Effector memory CD4-positive, alpha-beta T cell (primary cell): ENCODE measurements at regions not wholly inside any gene's neighbourhood (a gene's known extent, or its start where the extent isn't known, plus 50 kb on each side); places are given as distances from the start of the nearest gene placed in this dataset.

Experiments used
- DNase-seq, 3 donors: peaks; one replicate each; pipeline ENCODE4 v3.0.0-alpha.2; 2020
- H3K27ac ChIP-seq: 2 replicates; pipeline ENCODE4 v1.7.0; 2013; ENCODE audit warnings: mild to moderate bottlenecking, low read length, moderate library complexity; ENCODE audit not compliant: insufficient read depth, poor library complexity, severe bottlenecking
- H3K27me3 ChIP-seq: replicated peaks from 2 replicates; pipeline ENCODE4 v1.7.0; 2013; ENCODE audit warnings: mild to moderate bottlenecking, low read length; ENCODE audit not compliant: insufficient read depth, control insufficient read depth, poor library complexity, severe bottlenecking
- H3K36me3 ChIP-seq: 2 replicates; pipeline ENCODE4 v1.7.0; 2013; ENCODE audit warnings: mild to moderate bottlenecking, low read length, moderate library complexity; ENCODE audit not compliant: control insufficient read depth, insufficient read depth
- H3K4me1 ChIP-seq: 2 replicates; pipeline ENCODE4 v1.7.0; 2013; ENCODE audit warnings: low read length, mild to moderate bottlenecking; ENCODE audit not compliant: control insufficient read depth, insufficient read depth, poor library complexity, severe bottlenecking
- H3K4me3 ChIP-seq: 2 replicates; pipeline ENCODE4 v1.7.0; 2013; ENCODE audit warnings: low read length, low read depth, mild to moderate bottlenecking; ENCODE audit not compliant: insufficient read depth, poor library complexity, severe bottlenecking
- H3K9me3 ChIP-seq: 2 replicates; pipeline ENCODE4 v1.7.0; 2013; ENCODE audit warnings: mild to moderate bottlenecking, low read length, moderate library complexity; ENCODE audit not compliant: control insufficient read depth

DNA sequence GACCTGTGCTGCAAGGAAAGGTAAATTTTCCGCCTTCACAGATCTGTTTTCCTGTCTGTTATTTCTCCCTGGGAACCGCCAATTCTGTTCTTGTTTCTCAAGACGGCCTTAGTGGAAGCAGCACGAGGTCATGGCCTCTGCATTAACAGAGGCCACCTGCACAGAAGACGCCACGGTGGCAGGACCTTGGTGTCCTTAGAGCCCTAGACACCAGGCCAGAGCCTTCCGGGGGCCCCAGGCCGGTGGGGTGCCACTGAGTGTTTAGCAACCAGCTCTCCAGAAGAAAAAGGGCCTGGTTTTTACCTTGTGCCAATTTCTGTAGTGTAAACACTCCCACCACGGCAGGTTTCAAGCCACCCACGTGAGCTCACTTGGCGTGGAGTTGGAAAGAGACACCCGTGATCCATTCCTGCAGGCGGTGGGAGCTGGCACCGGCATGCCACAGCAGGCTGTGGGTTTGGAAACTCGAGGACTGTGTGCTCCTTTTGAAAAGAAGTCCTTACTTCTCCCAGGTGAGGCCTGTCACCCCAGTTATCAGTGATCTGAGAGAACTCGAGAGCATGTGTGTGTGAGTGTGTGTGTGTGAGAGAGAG lies 103.9 kb upstream of the HDAC4 start:
- no peaks in the 10 kb centered on the region for H3K27me3 ChIP-seq
- H3K27ac ChIP-seq, result no peak overlapping the region
- H3K36me3 ChIP-seq, result no peaks in the 10 kb centered on the region
- H3K4me3 ChIP-seq, result no peak overlapping the region
- no peaks in the 10 kb centered on the region for H3K4me1 ChIP-seq
- no peak for DNase-seq
- H3K9me3 ChIP-seq, result no peaks in the 10 kb centered on the region

DNA sequence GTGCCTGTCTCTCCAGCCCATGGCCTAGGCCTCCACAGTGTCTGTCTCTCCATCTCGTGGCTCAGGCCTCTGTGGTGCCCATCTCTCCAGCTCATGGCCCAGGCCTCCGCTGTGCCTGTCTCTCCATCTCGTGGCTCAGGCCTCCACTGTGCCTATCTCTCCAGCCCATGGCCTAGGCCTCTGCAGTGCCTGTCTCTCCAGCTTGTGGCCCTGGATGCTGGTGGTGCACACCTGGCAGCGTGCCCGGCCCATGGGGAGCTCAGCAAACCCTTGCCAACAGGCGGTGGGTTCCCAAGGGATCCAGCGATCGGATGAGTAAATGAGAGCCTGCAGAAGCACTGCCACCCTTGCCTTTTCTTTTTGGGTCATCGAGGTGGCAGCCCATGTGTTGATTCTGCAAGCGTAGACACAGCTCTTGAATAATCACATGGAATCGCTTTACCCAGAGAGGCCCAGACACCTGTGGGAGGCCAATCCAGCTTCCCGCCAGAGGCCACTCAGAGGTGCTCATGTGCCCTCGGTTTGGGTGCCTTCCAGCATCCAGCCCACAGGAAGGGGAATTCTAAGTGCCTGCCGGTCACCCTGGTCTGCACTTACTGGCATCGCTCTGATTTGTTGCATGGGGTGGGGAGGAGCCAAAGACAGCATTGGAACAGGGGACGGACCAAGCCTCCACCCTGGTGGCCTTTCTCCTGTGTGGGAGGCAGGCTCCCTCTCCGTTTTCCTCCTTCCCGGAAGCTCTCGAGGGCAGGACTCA lies 101.8 kb upstream of the HDAC4 start:
- H3K36me3 ChIP-seq, result no peaks in the 10 kb centered on the region
- H3K9me3 ChIP-seq, result no peaks in the 10 kb centered on the region
- H3K27ac ChIP-seq, result no peak overlapping the region
- H3K4me3 ChIP-seq, result no peak overlapping the region
- no peak for DNase-seq
- no peaks in the 10 kb centered on the region for H3K27me3 ChIP-seq
- no peaks in the 10 kb centered on the region for H3K4me1 ChIP-seq

DNA sequence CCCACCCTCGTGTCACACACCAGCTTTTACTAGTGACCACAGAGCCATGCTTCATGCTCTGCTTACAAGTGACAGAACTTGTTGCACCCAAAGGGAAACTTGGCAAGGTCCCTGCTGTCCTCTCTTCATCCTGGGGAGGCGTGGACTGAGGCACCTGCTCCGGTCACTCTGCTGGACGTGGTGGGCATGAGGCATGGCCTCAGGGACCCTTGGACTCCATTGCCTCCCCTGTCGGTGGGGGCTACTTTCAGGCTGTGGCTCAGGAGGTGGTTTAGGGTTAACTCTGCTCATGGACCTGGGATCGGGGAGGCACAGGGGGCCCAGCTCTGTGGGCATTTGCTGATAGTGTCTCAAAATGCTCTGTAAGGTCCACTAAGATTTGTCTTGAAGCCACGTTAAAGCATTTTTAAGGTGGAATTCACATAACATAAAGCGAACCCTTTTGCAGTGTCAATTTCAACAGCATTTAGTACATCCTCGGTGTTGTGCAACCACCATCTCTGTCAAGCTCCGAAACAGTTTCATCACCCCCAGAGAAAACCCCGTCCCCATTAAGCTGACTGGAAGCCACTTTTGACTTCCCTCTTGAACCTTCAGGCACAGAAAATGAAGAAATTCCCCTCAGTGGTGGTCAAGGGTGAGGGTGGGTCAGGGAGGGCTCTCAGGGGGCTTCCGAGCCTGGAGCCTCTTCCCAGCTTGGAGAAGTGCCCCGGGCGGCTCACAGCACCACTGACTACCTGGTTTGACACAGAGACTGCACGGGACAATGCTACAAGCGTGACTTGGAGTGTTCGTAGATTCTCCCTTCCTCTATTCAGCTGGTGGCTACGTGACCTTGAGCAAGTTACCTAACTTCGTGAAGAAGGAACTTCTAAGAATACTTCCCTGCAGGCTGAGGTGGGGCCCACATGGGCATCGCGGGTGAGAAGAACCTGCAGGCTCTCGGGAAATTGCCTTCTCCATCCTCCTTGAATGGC lies 100.0 kb upstream of the HDAC4 start:
- no peaks in the 10 kb centered on the region for H3K9me3 ChIP-seq
- no peaks in the 10 kb centered on the region for H3K27me3 ChIP-seq
- H3K4me3 ChIP-seq, result no peak overlapping the region
- H3K36me3 ChIP-seq, result no peaks in the 10 kb centered on the region
- DNase-seq, result no peak
- H3K4me1 ChIP-seq, result no peaks in the 10 kb centered on the region
- no peak overlapping the region for H3K27ac ChIP-seq

DNA sequence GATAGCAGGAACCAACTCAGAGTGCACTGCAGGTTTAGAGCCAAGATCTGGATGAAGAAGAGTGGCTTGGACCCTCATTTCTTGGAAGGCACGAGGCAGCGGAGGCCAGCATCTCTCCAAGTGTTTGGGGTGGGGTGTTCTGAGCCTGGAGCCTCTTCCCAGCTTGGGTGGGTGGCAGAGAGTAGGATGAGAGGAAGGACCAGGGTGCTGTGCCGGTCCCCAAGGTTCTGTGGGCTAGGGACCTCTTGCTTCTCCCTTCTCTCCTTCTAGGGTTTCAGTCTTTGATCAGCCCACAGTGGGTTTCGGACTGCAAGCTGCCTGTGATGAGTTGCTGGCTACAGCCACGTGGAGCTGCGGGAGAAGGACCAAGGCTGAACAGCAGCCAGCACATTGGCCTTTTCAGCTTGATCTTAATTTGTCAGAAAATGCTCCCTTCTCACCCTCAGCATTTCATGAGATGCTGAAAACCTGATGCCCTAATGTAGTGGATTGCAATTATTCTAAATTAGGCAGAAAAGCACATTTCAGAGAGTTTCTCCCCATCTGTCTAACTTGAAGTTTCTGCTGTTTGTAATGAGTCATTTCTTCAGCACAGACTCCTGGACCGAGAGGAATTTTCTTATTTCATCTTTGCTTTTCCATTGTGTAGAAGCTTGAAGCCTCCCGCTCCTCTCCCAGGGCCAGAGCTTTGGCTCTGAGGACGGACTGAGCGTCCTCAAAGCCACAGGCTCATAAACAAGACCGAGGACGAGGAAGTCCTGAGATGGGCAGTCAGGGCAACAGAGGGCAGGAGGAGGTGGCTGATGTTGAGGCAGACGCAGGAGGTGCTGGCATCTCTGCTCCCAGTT lies 99.1 kb upstream of the HDAC4 start:
- Histone ChIP-seq H3K4me1 (no peaks in the 10 kb centered on the region), H3K27me3 (no peaks in the 10 kb centered on the region), H3K27ac (no peak overlapping the region), H3K9me3 (no peaks in the 10 kb centered on the region), H3K4me3 (no peak overlapping the region), H3K36me3 (no peaks in the 10 kb centered on the region)
- no peak for DNase-seq

DNA sequence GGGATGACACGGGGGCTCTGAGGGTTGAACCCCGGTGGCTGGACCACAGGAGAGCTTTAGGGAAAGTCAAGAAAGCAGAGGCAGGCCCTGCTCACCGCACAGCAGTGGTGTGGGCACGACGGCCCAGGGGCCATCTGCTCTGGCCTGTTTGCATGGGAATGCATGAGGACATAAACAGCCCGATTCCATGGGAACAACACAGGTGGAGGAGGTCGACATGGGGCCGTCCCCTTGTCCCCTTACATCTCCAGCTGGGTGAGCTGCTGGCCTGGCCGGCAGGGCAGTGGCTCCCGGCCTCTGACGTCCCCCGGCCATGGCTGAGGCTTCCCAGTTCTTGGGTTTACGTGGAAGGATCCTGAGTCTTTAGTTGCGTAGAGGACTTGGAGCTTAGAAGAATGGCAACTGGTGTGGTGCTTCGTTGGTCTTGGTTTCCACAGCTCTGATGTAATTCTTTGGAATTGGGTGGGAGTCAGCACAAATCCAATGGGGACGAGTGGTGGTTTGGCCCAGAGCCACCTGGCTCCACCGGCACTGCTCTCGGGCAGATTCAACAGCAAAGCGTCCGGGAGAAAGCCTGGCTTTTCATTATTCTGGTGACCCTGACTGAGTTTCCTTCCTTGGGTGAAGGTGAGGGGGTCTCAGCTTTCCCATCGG lies 98.3 kb upstream of the HDAC4 start:
- H3K36me3 ChIP-seq, result no peaks in the 10 kb centered on the region
- H3K4me3 ChIP-seq, result no peak overlapping the region
- H3K27me3 ChIP-seq, result no peaks in the 10 kb centered on the region
- no peaks in the 10 kb centered on the region for H3K4me1 ChIP-seq
- no peaks in the 10 kb centered on the region for H3K9me3 ChIP-seq
- no peak overlapping the region for H3K27ac ChIP-seq
- no peak for DNase-seq

DNA sequence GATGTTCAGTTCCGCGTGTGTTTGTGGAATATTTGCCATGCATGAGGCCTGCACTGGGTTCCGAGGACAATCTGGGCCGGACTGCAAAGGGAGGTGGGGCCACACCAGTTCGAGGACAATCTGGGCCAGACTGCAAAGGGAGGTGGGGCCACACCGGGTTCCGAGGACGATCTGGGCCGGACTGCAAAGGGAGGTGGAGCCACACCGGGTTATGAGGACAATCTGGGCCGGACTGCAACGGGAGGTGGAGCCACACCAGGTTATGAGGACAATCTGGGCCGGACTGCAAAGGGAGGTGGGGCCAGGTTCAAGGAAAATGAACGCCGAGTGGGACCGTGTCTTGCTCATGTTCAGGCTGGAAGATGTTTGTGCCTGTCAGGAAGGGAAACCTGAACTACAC lies 97.8 kb upstream of the HDAC4 start:
- Histone ChIP-seq H3K4me1 (no peaks in the 10 kb centered on the region), H3K4me3 (no peak overlapping the region), H3K9me3 (no peaks in the 10 kb centered on the region), H3K27ac (no peak overlapping the region), H3K36me3 (no peaks in the 10 kb centered on the region), H3K27me3 (no peaks in the 10 kb centered on the region)
- no peak for DNase-seq

DNA sequence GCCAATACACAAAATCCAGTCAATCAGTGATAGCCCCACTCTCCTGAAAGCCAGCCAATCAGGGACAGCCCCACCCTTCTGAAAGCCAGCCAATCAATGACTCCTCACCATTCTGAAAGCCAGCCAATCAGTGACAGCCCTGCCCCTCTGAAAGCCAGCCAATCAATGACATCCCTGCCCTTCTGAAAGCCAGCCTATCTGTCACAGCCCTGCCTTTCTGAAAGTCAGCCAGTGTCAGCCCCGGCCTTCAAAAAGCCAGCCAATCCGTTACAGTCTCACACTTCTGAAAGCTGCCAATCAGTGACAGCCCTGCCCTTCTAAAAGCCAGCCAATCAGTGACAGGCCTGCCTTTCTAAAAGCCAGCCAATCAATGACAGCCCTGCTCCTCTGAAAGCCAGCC lies 95.9 kb upstream of the HDAC4 start:
- DNase-seq, result no peak
- no peaks in the 10 kb centered on the region for H3K36me3 ChIP-seq
- no peaks in the 10 kb centered on the region for H3K9me3 ChIP-seq
- no peak overlapping the region for H3K27ac ChIP-seq
- H3K27me3 ChIP-seq, result no peaks in the 10 kb centered on the region
- H3K4me1 ChIP-seq, result no peaks in the 10 kb centered on the region
- no peak overlapping the region for H3K4me3 ChIP-seq

DNA sequence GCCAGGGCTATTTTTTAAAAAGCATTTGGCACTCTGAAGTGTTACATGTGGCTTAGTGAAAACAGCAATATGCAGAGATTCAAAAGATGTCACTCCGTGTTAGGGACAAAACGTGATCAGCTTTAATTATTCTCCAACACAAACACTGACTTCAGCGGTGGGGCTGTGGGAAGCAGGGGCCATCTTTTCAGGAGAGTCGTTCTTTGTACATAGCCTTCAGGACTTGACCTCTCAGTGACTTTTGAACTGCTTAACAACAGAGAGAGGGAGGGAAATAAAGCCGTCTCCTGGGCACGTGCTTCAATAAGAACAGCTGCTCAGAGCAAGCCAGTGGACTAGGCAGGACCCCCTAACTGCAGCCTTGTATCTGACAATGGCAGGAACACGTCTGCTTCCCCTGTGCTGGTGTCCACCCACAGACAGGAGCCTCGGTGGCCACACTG lies 95.0 kb upstream of the HDAC4 start:
- Histone ChIP-seq H3K4me3 (no peak overlapping the region), H3K36me3 (no peaks in the 10 kb centered on the region)

DNA sequence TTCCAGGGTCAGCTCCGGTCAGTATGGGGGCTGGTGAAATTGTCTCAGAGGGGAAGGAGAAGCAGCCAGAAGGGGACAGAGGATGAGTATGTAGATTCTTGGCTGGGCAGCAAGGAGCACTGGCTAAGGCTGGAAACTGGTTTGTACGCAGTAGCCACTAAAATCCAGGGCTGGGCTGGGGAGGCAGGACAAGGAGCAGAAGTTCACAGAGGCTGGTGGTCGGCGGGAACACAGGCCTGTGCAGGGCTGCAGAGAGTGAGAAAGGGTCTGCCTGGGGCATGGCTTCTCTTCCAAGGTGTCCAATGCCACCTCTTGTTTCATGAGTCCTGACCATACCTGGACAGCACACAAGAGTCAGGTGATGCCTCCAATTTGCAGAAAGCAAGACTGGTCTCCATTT lies 94.4 kb upstream of the HDAC4 start:
- H3K9me3 ChIP-seq, result no peaks in the 10 kb centered on the region
- no peak for DNase-seq
- H3K4me3 ChIP-seq, result no peak overlapping the region
- no peaks in the 10 kb centered on the region for H3K4me1 ChIP-seq
- H3K36me3 ChIP-seq, result no peaks in the 10 kb centered on the region
- H3K27me3 ChIP-seq, result no peaks in the 10 kb centered on the region
- no peak overlapping the region for H3K27ac ChIP-seq

More for the DNA sequence above, 95.0 kb upstream of the HDAC4 start:
- Histone ChIP-seq H3K9me3 (no peaks in the 10 kb centered on the region), H3K27me3 (no peaks in the 10 kb centered on the region), H3K4me1 (no peaks in the 10 kb centered on the region), H3K27ac (no peak overlapping the region)
- DNase-seq, result no peak
